HFFc6 (cell line): ENCODE measurements at regions not wholly inside any gene's neighbourhood (a gene's known extent, or its start where the extent isn't known, plus 50 kb on each side); places are given as distances from the start of the nearest gene placed in this dataset.

Experiments
- DNase-seq: peaks from one replicate; pipeline ENCODE4 v3.0.0-alpha.2; 2018
- H3K27ac Mint-ChIP-seq: 2 replicates; pipeline ENCODE4 v1.8.0; 2020; ENCODE audit warnings: mild to moderate bottlenecking, mixed read lengths
- H3K27me3 Mint-ChIP-seq: 2 replicates; pipeline ENCODE4 v1.8.0; 2021; ENCODE audit warnings: mild to moderate bottlenecking, moderate library complexity, mixed read lengths; ENCODE audit not compliant: insufficient read depth
- H3K36me3 Mint-ChIP-seq: 2 replicates; pipeline ENCODE4 v1.8.0; 2021; ENCODE audit warnings: low read depth, mixed read lengths
- H3K4me1 Mint-ChIP-seq: 2 replicates; pipeline ENCODE4 v1.8.0; 2020; ENCODE audit warnings: low read depth, mixed read lengths
- H3K4me3 Mint-ChIP-seq: 2 replicates; pipeline ENCODE4 v1.8.0; 2020; ENCODE audit warnings: mild to moderate bottlenecking, moderate library complexity, mixed read lengths
- H3K9me3 Mint-ChIP-seq: 2 replicates; pipeline ENCODE4 v1.8.0; 2020; ENCODE audit warnings: mild to moderate bottlenecking, mixed read lengths
- TF ChIP-seq, protein P1 (sequence below): fragments of 200-600 bp; sonication (generic); IDR thresholded peaks from 2 replicates; pipeline ENCODE4 v1.5.0; 2021; ENCODE audit warnings: antibody characterized with exemption, mild to moderate bottlenecking

DNA sequence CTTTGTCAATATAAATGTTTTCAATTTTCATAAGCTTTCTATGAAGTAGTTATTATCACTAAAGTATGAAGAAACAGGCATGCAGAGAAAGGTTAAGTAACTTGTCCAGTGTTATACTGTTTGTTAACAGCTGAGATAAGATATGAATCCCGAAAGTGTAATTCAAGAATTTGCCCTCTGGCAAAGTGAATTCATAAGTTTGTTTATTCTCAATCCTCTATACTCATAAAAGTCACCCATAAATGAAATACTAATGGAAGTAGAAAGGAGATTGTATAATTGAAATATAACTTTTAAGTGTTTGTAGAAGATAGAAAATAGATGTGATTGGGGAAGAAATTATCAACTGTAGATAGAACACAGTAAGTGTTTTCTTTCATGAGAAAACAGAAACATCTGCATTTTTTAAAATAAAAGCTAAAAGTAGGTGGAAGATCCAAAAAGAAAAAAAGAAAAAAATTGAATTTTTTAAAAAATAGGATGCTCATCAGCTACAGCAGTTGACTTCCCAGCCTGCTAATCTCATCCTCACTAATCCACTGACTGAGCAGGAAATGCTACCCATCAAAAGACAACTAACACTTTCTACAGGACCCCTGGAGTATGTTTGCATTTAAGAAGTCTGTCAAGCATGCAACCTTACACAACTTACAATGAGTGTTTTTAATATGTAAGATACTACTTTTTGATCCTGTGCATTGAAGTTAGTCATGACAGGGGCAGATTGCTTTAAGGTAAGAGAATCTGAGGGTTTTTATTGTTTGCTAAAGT is 878.1 kb downstream of the SI start:
- 0 out of 2 replicates have a peak, but pooled peaks cover 6% of the 10 kb centered on the region for H3K36me3 Mint-ChIP-seq
- H3K9me3 Mint-ChIP-seq: peaks cover 45% of the 10 kb centered on the region
- DNase-seq: no peak
- no peaks in the 10 kb centered on the region for H3K27me3 Mint-ChIP-seq
- H3K27ac Mint-ChIP-seq: no peak overlapping the region
- H3K4me1 Mint-ChIP-seq: no peaks in the 10 kb centered on the region
- H3K4me3 Mint-ChIP-seq: no peak overlapping the region
- TF ChIP-seq, protein P1, sequence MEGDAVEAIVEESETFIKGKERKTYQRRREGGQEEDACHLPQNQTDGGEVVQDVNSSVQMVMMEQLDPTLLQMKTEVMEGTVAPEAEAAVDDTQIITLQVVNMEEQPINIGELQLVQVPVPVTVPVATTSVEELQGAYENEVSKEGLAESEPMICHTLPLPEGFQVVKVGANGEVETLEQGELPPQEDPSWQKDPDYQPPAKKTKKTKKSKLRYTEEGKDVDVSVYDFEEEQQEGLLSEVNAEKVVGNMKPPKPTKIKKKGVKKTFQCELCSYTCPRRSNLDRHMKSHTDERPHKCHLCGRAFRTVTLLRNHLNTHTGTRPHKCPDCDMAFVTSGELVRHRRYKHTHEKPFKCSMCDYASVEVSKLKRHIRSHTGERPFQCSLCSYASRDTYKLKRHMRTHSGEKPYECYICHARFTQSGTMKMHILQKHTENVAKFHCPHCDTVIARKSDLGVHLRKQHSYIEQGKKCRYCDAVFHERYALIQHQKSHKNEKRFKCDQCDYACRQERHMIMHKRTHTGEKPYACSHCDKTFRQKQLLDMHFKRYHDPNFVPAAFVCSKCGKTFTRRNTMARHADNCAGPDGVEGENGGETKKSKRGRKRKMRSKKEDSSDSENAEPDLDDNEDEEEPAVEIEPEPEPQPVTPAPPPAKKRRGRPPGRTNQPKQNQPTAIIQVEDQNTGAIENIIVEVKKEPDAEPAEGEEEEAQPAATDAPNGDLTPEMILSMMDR: no peak

DNA sequence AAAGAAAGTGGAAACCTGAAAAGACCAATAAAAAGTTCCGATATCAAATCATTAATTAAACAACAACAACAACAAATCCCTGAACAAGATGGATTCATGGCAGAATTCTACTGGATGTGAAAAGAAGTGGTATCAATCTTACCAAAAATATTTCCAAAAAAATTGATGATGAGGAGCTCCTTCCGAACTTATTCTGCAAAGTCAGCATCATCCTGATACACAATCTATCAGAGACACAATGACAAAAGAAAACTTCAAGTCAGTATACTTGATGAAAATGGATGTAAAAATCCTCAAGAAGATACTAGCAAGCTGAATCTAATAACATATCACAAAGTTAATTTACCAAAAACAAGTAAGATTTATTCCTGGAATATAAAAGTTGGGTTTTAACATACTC is 881.8 kb downstream of the SI start:
- H3K4me1 Mint-ChIP-seq: no peaks in the 10 kb centered on the region
- 0 out of 2 replicates have a peak, but pooled peaks cover 6% of the 10 kb centered on the region for H3K36me3 Mint-ChIP-seq
- H3K9me3 Mint-ChIP-seq: peaks cover 59% of the 10 kb centered on the region
- H3K27ac Mint-ChIP-seq: no peak overlapping the region
- H3K27me3 Mint-ChIP-seq: peaks cover 2% of the 10 kb centered on the region; the same call in 1 of the 2 replicates
- TF ChIP-seq, protein P1: no peak
- no peak overlapping the region for H3K4me3 Mint-ChIP-seq
- DNase-seq: no peak

DNA sequence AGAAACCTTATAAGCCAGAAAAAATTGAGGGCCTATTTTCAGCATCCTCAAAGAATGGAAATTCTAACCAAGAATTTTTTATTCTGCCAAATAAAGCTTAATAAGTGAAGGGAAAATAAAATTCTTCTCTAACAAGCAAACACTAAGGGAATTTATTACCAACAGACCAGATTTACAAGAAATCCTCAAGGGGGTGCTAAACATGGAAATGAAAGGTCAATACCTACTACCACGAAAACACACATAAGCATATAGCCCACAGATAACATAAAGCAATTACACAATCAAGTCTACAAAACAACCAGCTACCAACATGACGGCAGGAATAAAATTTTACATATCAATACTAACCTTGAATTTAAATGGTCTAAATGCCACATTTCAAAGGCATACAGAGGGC is 883.5 kb downstream of the SI start:
- Mint-ChIP-seq H3K36me3 (0 out of 2 replicates have a peak, but pooled peaks cover 6% of the 10 kb centered on the region), H3K4me1 (no peaks in the 10 kb centered on the region), H3K27me3 (peaks cover 2% of the 10 kb centered on the region; the same call in 1 of the 2 replicates), H3K9me3 (peaks cover 53% of the 10 kb centered on the region), H3K4me3 (no peak overlapping the region), H3K27ac (no peak overlapping the region)
- TF ChIP-seq, protein P1: no peak
- no peak for DNase-seq

DNA sequence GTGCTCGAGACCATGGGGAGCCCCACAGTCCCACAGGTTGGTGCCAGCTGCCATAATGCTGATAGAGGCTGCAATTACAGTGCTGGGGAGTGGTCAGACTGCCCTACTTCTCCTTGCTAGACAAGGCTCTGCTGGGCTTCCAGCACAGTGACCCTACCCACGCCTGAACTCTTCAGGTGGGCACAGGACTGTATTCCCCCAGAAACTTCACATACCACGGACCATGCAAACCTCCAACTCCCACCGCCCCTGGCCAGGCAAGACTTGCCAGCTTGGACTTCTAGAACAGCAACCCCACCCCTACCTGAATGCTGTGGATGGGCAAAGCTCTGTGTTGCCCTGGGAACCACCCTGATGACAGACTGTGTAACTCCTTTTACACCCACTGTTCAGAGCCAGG is 885.3 kb downstream of the SI start:
- H3K4me3 Mint-ChIP-seq: no peak overlapping the region
- H3K27ac Mint-ChIP-seq: no peak overlapping the region
- H3K9me3 Mint-ChIP-seq: peaks cover 54% of the 10 kb centered on the region
- 0 out of 2 replicates have a peak, but pooled peaks cover 6% of the 10 kb centered on the region for H3K36me3 Mint-ChIP-seq
- no peaks in the 10 kb centered on the region for H3K4me1 Mint-ChIP-seq
- TF ChIP-seq, protein P1: no peak
- DNase-seq: no peak
- H3K27me3 Mint-ChIP-seq: peaks cover 2% of the 10 kb centered on the region; the same call in 1 of the 2 replicates

DNA sequence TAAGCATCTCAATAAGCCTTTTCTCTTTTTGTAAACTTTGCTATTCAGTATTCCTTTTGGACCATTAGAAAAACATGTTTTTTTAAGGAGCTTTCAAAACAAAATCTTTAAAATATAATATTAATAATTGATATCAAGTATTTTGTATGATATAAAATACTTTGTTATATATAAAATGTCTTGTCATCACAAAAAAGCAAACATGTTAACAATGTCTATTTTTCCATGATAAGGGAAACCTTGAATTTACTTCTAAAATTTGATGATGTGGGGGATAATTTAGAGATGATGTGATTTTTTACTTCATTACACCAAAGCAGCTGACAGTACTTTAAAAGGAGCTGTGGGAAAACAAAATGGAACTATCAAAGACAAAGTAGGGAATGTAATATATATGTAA is 887.7 kb downstream of the SI start:
- peaks cover 46% of the 10 kb centered on the region for H3K9me3 Mint-ChIP-seq
- TF ChIP-seq, protein P1: no peak
- H3K27ac Mint-ChIP-seq: no peak overlapping the region
- no peaks in the 10 kb centered on the region for H3K36me3 Mint-ChIP-seq
- H3K4me1 Mint-ChIP-seq: no peaks in the 10 kb centered on the region
- peaks cover 2% of the 10 kb centered on the region; the same call in 1 of the 2 replicates for H3K27me3 Mint-ChIP-seq
- DNase-seq: no peak
- H3K4me3 Mint-ChIP-seq: no peak overlapping the region
